ENCODE measurements at regions not wholly inside any gene's neighbourhood (a gene's known extent, or its start where the extent isn't known, plus 50 kb on each side); places are given as distances from the start of the nearest gene placed in this dataset.
"Not testable (repeated sequence)": the region's sequence is repeated elsewhere in the genome, so short reads cannot be mapped to it uniquely, and the experiment has no call there.

DNA sequence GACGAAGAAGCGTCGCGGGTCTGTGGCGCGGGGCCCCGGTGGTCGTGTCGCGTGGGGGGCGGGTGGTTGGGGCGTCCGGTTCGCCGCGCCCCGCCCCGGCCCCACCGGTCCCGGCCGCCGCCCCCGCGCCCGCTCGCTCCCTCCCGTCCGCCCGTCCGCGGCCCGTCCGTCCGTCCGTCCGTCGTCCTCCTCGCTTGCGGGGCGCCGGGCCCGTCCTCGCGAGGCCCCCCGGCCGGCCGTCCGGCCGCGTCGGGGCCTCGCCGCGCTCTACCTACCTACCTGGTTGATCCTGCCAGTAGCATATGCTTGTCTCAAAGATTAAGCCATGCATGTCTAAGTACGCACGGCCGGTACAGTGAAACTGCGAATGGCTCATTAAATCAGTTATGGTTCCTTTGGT is 1533.5 kb upstream of the TPTE start:
- not testable (repeated sequence) for DNase-seq

- no peak for DNase-seq
Measured at GRCh38 chr21:8988696-8989095, 1532.7 kb upstream of the TPTE start.

- no peak for DNase-seq
Measured at GRCh38 chr21:8989261-8989711, 1532.1 kb upstream of the TPTE start.

GRCh38 chr21:8989721-8990325 is 1531.6 kb upstream of the TPTE start:
- DNase-seq: no peak

DNA sequence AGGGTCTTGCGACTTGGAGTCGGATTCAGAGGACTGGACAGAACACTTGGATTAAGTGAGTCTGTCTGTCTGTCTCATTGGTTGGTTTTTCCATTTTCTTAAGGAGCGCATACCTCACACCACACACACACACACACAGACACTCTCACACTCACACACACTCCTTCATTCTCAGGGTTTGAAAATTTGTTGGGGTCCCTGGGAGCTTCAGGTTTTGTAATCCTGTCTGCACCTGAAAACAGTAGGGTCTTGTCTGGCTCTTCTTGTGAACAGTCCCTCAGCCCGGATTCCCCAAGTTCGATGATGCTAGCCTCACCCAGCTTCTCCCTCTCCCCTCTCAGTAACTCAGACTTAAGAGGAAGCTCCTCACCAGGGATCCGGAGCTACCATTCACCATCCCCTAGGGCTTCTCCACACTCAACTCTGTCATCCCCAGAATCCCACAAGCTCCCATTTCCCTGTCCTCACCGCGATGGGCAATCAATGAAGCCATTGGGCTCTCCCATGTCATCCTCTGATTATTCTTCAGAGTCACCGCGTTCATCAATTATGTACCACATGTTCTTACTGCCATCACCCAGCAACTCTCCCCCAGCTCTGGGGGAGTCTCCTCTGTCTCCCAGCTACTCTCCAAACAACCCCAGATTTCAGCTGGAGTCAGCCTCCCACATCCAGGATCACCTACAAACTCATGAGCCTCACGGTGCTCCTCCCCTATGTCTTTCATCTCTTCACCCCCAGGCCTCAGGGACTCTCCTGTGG is 1530.9 kb upstream of the TPTE start:
- no peak for DNase-seq

DNA sequence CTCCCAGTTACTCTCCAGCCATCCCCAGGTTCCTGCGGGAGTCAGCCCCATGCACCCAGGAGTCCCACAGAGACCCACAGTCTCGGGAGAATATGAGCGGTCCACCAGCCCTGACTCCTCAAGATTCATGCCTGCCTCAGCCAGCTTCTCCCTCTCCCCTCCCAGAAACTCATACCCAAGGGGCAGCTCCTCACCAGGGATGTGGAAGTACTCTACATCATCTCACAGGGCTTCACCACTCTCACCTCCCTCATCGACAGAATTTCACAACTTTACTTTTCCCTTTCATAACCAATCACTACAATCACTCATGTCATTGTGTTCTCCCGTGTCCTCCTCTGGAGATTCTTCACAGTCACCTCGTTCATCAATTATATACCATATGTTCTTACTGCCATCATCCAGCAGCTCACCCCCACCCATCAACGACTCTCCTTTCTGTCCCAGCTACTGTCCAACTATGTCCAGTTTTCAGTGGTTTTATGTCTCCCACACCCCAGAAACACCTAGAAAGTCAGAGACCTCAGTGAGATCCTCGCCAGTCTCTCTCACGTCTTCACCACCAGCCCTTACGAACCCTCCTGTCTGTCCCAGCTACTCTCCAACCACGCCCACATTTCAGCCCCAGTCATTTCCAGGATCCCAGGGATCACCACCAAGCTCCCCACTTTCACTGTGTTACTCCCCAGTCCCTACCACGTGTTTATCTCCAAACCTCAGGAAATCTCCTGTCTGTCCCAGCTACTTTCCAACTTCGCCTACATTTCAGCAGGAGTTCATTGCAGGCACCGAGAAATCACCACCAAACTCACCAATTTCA is 1530.1 kb upstream of the TPTE start:
- no peak for DNase-seq

DNA sequence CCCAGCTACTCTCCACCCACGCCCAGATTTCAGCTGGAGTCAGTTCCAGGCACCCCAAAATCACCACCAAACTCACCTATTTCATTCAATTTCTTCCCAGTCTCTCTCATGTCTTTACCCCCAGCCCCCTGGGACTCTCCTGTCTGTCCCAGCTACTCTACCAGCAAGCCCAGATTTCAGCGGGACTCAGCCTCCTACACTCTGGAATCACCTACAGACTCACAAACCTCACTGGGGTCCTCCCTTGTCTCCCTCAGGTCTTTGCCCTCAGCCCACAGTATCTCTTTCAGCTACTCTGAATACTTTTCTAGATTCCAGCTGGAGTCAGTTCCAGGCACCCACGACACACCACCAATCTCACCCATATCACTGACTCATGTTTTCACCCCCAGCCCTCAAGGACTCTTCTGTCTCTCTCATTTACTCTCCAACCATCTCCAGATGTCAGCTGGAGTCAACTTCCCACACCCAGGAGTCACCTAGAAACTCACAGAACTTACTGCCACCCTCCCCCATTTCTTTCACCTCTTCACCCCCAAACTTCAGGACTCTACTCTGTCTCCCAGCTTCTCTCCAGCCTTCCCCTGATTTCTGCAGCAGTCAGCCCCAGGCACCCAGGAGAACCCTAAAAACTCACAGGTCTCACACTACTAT is 1529.3 kb upstream of the TPTE start:
- DNase-seq: no peak

DNA sequence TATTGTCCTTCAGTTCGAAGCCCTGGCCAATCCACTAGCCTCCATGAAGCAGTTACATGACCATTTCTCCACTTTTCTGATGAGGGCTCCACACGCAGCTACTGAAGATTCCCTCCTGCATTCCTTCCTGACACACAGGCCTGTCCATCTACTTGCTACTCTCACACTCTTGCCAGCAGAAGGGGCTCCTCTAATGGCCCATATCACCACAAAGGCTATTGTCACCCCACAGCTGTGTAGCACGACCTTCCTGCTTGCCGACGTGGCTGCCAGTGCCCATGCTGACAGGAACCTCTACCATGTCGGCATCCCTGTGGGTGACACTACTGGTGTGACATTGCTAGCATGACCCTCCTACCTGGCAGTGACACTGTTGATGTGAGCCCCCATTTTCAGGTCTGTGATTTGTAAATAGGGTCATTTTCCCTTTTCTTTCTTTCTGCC is 1528.6 kb upstream of the TPTE start:
- DNase-seq: no peak

- no peak for DNase-seq
Measured at GRCh38 chr21:8993284-8993942, 1528.0 kb upstream of the TPTE start.

GRCh38 chr21:8993943-8994639 is 1527.3 kb upstream of the TPTE start:
- no peak for DNase-seq

GRCh38 chr21:8994640-8995511 is 1526.5 kb upstream of the TPTE start:
- no peak for DNase-seq

GRCh38 chr21:8996487-8996968 is 1524.9 kb upstream of the TPTE start:
- not testable (repeated sequence) for DNase-seq

DNA sequence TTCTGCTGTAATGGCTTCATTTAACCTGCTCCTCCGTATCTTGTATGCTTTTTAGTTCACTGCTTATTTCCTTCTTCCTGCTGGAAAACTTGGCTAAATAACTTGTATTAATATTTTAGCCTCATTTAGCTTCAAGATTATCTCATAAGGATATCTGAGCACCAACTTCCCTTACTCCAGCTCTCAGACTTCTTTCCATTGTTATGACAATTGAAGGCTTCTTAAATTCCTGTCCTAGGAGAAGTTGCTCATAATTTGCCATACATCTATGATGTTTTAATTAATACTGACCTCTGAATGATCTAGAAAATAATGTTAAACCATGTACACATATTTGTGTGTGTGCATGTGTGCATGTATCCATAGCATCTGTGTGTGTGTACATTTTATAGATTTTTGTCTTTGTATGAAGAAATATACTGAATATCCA is 1524.4 kb upstream of the TPTE start:
- DNase-seq: no peak

DNA sequence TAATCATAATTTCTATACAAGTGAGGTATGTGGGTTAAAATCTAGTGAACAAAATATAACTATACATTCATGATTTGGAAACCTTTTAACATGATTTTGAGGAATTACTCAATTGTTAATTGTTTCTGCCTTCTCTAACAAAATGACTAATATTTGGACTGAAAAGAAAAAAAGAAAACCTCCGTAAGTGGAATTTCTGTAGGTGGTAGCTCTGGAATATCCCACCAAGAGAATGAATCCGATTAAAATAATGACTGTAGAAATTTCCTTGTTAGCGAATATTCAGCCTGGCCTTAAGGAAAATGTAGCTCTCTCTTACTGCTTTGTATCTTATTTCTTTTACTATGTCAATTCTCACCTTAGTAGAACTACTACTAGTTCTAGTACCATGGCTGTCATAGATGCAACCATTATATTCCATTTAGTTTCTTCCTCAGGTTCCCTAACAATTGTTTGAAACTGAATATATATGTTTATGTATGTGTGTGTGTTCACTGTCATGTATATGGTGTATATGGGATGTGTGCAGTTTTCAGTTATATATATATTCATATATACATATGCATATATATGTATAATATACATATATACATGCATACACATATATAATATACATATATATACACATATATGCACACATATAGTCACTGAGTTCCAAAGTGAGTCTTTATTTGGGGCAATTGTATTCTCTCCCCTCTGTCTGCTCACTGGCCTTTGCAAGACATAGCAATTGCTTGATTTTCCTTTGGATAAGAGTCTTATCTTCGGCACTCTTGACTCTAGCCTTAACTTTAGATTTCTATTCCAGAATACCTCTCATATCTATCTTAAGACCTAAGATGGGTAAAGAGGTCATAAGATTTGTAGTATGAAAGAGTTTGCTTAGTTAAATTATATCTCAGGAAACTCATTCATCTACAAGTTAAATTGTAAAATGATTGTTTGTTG is 1523.7 kb upstream of the TPTE start:
- not testable (repeated sequence) for DNase-seq

GRCh38 chr21:8998480-8998879 is 1522.9 kb upstream of the TPTE start:
- not testable (repeated sequence) for DNase-seq

DNA sequence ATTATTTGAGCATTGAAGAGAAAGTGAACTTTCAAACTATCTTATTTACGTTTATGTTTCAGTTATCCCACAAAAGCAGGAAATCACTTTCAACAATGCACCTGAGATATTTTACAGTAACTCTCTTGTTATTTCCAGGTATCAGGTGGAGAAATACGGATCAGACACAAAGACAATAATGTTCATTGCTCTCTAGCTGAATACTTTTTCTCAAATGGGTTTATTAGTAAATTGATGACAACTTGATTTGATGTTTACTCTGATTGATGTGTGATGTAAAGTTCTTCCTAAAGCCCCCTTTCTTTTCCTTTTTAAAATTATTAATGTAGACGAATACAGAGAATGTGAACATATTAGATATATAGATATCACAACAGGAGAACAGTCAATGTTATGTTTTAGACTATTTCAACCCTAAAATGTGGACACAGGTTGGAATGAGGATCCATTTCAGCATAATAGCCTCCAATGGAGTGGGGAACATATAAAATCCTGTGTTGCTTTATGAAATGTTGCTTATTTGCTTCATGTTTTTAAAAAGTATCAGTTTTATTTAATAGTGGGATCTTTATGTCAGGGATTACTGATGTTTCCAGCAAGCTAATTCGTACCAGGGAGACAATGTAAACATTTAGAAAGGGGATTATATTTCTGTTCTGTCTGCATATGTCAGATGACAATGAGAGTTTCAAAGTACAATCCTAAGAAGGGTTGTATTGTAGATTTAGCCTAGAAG is 1522.3 kb upstream of the TPTE start:
- no peak for DNase-seq

DNA sequence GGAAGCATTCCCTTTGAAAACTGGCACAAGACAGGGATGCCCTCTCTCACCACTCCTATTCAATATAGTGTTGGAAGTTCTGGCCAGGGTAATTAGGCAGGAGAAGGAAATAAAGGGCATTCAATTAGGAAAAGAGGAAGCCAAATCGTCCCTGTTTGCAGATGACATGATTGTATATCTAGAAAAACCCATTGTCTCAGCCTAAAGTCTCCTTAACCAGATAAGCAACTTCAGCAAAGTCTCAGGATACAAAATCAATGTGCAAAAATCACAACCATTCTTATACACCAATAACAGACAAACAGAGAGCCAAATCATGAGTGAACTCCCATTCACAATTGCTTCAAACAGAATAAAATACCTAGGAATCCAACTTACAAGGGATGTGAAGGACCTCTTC is 1521.3 kb upstream of the TPTE start:
- not testable (repeated sequence) for DNase-seq

DNA sequence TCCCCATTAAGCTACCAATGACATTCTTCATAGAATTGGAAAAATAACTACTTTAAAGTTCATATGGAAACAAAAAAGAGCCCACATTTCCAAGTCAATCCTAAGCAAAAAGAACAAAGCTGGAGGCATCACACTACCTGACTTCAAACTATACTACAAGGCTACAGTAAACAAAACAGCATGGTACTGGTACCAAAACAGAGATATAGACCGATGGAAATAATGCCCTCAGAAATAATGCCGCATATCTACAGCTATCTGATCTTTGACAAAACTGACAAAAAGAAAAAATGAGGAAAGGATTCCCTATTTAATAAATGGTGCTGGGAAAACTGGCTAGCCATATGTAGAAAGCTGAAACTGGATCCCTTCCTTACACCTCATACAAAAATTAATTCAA is 1520.7 kb upstream of the TPTE start:
- not testable (repeated sequence) for DNase-seq
